GM18870 (cell line): ENCODE measurements at regions not wholly inside any gene's neighbourhood (a gene's known extent, or its start where the extent isn't known, plus 50 kb on each side); places are given as distances from the start of the nearest gene placed in this dataset.

Source experiments
- ATAC-seq: cut with Tn5 transposase; IDR thresholded peaks from one replicate; pipeline ENCODE4 v1.9.1; 2021; ENCODE audit warnings: moderate library complexity; ENCODE audit not compliant: unreplicated experiment

DNA sequence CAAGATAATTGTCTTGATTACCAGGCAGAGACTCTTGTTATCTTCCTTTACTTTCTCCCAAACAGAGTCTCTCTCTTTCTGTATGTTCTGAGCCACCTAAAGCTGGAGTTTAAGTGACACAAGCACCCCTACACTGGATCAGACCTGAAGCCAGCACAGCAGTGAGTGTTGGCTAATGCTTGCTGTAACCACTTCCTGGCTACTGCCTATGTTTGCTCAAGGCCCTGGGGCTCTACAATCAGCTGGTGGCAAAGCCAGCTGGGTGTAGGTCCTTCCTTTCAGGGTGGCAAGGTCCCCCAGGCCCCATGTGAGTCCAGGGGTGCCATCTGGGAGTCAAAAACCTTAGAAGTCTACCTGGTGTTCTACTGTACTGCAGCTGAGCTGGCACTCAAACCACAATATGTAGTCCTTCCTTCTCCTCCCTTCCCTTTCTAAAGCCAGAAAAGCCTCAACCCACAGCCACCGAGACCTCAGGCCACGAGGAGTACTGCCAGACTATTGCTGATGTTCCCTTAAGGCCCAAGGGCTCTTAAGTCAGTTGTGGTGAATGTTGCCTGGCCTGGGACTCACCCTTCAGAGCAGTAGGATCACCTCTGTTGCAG lies 416.3 kb downstream of the ADRA2A start:
- no peak for ATAC-seq

GRCh38 chr10:111498560-111498959 lies 421.7 kb downstream of the ADRA2A start:
- ATAC-seq, result no peak

GRCh38 chr10:111504376-111504775 lies 427.5 kb downstream of the ADRA2A start:
- no peak for ATAC-seq

DNA sequence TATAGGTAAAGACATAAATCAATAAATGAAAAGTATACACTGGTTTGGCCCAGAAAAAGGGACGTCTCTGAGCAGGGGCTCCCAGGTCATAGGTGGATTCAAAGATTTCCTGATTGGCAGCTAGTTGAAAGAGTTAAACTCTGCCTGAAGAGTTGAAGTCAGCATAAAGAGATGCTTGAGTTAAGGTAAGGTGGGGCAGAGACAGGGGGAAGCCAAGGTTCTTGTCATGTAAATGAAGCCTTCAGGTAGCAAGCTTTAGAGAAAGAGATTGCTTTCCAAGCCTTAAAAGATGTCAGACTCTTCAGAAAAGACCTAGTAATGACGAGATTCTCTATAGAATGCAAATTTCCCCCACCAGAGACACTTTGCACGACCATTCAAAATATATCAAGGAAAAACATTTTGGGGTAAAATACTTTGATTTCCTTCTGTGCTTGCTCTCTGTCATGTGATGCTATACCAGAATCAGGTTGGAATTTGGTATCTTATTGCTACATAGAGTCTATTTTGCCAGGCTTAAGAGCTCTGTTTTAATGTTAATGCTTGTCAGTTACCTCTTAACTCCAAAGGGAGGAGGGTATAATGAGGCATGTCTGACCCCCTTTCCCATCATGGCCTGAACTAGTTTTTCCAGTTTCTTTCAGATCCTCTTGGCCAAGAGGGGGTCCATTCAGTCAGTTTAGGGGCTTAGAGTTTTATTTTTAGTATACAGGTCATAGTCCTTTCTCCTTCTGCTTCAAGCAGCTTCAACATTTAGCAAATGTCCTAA lies 429.6 kb downstream of the ADRA2A start:
- no peak for ATAC-seq

GRCh38 chr10:111511751-111512150 lies 434.9 kb downstream of the ADRA2A start:
- ATAC-seq, result no peak

DNA sequence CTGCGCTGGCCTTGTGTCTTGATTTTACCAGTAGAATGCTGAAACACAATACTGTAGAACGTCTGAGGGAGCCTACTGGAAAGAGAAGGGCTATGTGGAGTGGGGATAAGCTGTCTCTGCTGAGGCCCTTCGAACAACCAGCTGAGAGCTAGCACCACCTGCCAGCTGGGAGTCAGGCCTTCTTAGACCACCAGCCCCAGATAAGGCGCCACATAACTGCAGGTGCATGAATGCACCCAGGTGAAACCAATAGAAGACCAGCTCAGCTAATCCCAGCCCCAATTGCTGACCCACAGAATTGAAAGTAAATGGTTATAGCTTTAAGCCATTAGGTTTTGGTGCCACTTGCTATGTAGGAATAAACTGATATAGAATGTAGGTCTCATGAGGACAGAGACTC lies 438.4 kb downstream of the ADRA2A start:
- no peak for ATAC-seq

- ATAC-seq, result no peak
Observed at GRCh38 chr10:111515706-111516105, 438.9 kb downstream of the ADRA2A start.

GRCh38 chr10:111516144-111516543 lies 439.3 kb downstream of the ADRA2A start:
- no peak for ATAC-seq

GRCh38 chr10:111522141-111522540 lies 445.3 kb downstream of the ADRA2A start:
- no peak for ATAC-seq

GRCh38 chr10:111522551-111522950 lies 445.7 kb downstream of the ADRA2A start:
- ATAC-seq, result no peak

GRCh38 chr10:111523016-111523415 lies 446.2 kb downstream of the ADRA2A start:
- ATAC-seq, result no peak

- no peak for ATAC-seq
Observed at GRCh38 chr10:111524134-111524533, 447.3 kb downstream of the ADRA2A start.

DNA sequence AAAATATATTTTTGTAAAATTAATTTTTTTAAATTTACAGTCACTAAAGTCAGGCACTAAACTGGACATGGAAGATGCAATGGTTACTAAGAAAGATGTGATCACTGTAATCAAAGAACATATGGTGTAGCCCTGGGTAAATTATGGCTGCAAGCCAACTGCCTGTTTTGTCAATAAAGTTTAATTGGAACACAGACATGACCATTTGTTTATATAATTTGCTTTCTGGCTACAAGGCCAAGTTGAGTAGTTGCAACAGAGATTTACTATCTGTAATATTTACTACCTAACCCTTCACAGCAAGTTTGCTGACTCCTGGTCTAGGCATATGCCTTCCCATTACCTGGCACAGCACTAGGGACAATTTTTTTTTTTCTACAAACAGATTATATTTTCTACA lies 448.9 kb downstream of the ADRA2A start:
- no peak for ATAC-seq

DNA sequence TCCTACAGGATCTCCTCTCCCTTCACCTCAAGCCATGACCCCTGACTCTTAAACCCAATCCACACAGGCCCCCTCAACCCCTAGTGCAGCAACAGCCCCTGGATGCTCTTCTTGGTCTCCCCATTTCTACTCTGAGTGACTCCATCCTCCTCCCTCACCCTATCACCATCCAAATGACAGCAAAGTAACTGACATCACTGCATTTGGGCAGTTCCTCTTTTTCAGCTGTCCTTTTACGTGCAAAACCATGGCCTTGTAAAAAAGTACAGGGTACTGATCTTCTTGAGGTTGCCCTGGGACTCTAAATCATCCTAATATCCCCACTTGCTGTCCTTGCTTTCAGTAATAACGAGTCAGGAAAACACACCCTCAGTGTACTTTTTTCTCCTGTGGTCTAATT lies 454.9 kb downstream of the ADRA2A start:
- no peak for ATAC-seq

DNA sequence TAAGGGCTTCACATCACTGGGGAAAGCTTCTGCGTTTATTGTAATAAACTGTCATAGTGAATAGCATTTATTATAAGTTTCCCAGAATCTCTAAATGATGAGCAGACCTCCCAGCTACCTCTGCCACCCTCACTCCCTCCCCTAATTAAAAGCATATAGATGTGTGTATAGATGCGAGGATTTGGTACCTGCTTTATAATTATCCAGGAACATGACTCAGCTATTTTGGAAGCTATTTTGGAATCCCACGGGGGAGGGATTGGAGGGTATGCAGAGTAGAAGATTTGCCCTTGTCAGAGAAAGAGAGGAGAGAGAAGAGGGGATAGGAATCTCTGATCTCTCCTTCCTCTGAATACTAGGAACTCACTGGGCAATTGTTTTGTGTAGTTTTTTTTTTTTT lies 455.3 kb downstream of the ADRA2A start:
- no peak for ATAC-seq

GRCh38 chr10:111539246-111539645 lies 462.4 kb downstream of the ADRA2A start:
- ATAC-seq, result no peak

DNA sequence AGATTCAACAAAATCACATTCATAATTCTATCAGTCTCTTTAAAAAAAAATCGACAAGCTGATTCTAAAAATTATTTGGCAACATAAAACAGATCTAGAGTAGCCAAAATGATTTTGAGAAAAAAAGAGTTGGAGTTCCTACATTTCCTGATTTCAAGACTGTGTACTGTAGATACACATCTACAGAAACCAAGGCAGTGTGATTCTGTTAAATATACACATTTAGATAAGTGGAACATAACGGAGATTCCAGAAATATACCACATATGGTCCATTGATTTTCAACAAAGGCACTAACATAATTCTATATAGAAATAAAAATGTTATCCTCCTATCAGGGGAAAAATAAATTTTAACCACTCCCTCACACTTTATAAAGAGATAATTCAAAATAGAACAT lies 467.0 kb downstream of the ADRA2A start:
- no peak for ATAC-seq

- ATAC-seq, result no peak
Observed at GRCh38 chr10:111545861-111546605, 469.2 kb downstream of the ADRA2A start.

GRCh38 chr10:111548084-111548726 lies 471.4 kb downstream of the ADRA2A start:
- ATAC-seq, result no peak

DNA sequence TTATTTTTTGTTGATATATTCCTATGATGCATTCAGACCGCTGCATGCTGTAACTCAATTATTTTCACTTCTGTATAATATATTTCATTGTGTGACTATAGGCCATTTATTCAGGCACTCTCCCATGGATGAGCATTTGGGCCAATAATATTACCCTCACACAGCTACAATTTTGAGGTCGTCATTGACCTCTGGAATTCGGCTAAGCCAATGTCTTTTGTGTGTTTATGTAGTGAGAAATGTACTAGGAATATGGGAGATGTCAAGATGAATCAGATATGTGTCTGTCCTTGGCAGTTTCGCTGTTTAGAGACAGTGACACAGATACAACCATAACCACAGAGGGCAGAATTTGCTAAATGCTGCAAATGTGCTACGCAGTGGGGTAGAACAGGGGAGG lies 474.2 kb downstream of the ADRA2A start:
- no peak for ATAC-seq

- no peak for ATAC-seq
Observed at GRCh38 chr10:111556666-111557065, 479.8 kb downstream of the ADRA2A start.

- ATAC-seq, result no peak
Observed at GRCh38 chr10:111558211-111558610, 481.4 kb downstream of the ADRA2A start.
